ENCODE measurements at regions not wholly inside any gene's neighbourhood (a gene's known extent, or its start where the extent isn't known, plus 50 kb on each side); places are given as distances from the start of the nearest gene placed in this dataset.

DNA sequence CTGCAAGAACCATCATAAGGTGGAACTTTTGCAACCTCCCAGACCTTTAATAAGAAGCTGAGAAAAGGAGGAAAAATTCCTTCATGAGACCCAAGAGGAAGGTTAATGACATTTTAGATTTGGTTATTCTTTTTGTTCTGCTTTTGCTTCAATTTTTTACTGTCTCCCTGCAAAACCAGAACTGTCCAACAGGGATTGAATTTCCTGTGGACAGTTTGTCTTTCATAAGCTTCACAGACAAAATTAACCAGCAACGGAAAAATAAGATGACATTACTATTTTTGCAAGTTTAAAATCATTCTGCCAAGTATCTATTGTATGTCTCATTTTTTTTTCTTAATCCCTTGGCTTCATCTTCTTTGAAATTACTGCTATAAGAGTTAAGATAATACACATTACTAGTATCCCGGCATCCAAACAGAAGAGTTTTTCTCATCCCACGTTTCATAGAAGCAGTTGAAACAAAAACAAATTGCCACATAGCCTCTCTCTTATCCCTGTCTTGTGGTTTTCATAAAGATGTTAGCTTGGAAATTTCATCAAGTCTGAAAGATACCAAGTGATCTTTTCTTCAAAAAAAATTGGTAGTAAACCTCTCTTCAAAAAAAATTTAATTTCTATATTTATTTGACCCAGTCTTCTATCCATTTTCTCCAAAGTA lies 465.3 kb upstream of the PTBP2 start:
- Mint-ChIP-seq H3K27ac (no peak overlapping the region), H3K27me3 (ENCODE audit: low read depth) (no peaks in the 10 kb centered on the region), H3K9me3 (no peaks in the 10 kb centered on the region), H3K4me1 (ENCODE audit: low read depth) (no peaks in the 10 kb centered on the region), H3K36me3 (ENCODE audit: low read depth) (no peaks in the 10 kb centered on the region), H3K4me3 (no peak overlapping the region)
- no peak for DNase-seq (ENCODE audit: low spot score)

DNA sequence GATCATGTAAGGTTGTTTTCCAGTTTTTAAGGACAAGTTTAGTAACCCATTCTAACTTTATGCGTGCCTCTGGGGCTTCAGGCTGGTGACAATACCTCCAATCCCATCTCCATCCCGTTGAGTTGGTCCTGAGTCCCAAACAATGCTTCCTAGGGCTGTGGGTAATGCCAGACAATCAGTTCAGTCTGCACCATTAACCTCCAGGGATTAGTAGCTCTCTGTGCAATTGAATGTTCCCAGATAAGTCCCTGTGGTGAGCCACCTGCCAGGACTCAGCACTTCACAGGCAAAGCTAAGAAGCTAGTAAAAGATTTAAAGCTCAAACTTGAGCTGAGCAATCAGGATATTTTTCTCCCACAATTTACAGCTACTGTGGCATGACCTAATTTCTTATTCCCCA lies 462.2 kb upstream of the PTBP2 start:
- DNase-seq (ENCODE audit: low spot score): no peak
- H3K4me1 Mint-ChIP-seq (ENCODE audit: low read depth): no peaks in the 10 kb centered on the region
- no peak overlapping the region for H3K27ac Mint-ChIP-seq
- H3K4me3 Mint-ChIP-seq: no peak overlapping the region
- no peaks in the 10 kb centered on the region for H3K9me3 Mint-ChIP-seq
- no peaks in the 10 kb centered on the region for H3K27me3 Mint-ChIP-seq (ENCODE audit: low read depth)
- H3K36me3 Mint-ChIP-seq (ENCODE audit: low read depth): no peaks in the 10 kb centered on the region

DNA sequence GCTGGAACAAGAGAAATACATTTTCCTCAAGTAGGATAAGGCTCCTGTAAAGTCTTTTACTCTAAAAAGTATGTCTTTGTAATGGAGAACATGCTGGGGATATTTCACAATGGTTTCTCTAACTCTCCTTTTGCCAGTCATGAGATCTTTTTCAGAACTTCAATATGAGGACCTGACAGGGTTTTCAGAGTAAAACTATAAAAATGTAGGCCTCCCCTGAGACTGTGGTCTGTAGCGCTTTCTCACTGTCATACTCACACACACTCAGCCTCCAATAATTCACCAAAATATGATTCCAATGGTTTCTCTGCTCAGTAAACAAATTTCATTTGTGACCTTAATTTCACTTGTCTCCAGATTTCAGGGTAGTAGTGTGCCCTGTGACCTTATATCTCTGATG lies 440.1 kb upstream of the PTBP2 start:
- Mint-ChIP-seq H3K36me3 (ENCODE audit: low read depth) (no peaks in the 10 kb centered on the region), H3K9me3 (peaks cover 26% of the 10 kb centered on the region), H3K4me1 (ENCODE audit: low read depth) (no peaks in the 10 kb centered on the region), H3K4me3 (no peak overlapping the region), H3K27me3 (ENCODE audit: low read depth) (no peaks in the 10 kb centered on the region), H3K27ac (no peak overlapping the region)
- DNase-seq (ENCODE audit: low spot score): no peak

DNA sequence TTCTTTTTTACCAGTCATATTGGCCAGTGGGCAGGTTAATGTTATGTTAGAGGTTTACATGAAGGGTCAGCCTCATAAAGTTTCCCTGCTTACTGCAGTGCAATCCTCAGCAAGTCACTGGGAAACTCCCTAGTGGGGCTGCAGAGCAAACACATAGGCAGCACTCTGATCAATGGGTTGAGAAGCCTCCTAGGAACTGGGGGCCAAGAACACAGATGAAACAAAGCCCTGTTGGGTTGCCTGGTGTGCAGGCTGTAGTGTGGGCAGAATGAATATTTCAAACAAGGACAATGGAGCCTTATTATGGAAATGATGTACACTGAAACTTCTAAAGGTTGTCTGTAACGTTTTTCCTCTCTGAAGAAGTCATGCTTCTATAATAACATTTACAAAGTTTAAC lies 431.6 kb upstream of the PTBP2 start:
- Mint-ChIP-seq H3K9me3 (peaks cover 24% of the 10 kb centered on the region), H3K27ac (no peak overlapping the region), H3K36me3 (ENCODE audit: low read depth) (no peaks in the 10 kb centered on the region), H3K4me1 (ENCODE audit: low read depth) (no peaks in the 10 kb centered on the region), H3K27me3 (ENCODE audit: low read depth) (no peaks in the 10 kb centered on the region), H3K4me3 (no peak overlapping the region)
- DNase-seq (ENCODE audit: low spot score): no peak

DNA sequence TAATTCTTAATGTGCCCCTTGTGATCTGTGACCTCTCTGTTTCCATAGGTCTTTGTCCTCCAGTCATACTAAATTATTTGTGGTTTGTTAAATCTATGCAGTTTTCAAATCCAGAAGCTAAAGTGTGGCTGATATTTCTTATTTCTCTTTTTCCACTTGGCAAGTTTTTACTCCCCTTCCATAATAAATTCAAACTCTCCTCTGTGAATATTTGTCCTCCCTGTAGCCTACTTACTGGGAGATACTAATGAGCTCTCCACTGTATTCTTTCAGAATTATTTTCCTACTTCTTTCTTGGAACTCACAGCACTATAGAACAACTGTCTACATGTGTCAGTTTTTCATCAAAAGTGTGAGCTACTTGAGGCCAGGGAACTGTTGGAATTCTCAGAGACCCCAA lies 430.8 kb upstream of the PTBP2 start:
- H3K27ac Mint-ChIP-seq: no peak overlapping the region
- H3K36me3 Mint-ChIP-seq (ENCODE audit: low read depth): no peaks in the 10 kb centered on the region
- H3K4me3 Mint-ChIP-seq: no peak overlapping the region
- H3K27me3 Mint-ChIP-seq (ENCODE audit: low read depth): no peaks in the 10 kb centered on the region
- peaks cover 24% of the 10 kb centered on the region for H3K9me3 Mint-ChIP-seq
- no peak for DNase-seq (ENCODE audit: low spot score)
- no peaks in the 10 kb centered on the region for H3K4me1 Mint-ChIP-seq (ENCODE audit: low read depth)

DNA sequence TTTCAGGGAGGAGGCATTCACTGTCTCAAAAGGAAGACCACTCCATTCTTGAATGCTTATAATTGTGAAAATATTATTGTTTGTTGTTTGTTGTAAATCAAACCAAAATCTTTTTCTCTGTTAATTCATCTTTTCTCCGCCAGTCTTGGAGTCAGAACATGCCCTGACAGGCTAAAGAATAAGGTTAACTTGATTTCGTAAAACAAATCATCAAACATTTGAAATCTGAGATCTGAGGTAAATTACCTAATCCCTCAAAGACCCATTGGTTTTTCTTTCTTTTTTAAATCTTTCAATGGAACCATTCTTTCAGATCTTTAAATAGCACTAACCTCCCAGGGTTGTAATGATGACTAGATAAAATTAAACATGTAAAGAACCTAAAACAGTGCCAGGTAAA lies 430.1 kb upstream of the PTBP2 start:
- no peaks in the 10 kb centered on the region for H3K4me1 Mint-ChIP-seq (ENCODE audit: low read depth)
- H3K36me3 Mint-ChIP-seq (ENCODE audit: low read depth): no peaks in the 10 kb centered on the region
- H3K27me3 Mint-ChIP-seq (ENCODE audit: low read depth): no peaks in the 10 kb centered on the region
- no peak overlapping the region for H3K4me3 Mint-ChIP-seq
- DNase-seq (ENCODE audit: low spot score): no peak
- no peak overlapping the region for H3K27ac Mint-ChIP-seq
- peaks cover 20% of the 10 kb centered on the region for H3K9me3 Mint-ChIP-seq

DNA sequence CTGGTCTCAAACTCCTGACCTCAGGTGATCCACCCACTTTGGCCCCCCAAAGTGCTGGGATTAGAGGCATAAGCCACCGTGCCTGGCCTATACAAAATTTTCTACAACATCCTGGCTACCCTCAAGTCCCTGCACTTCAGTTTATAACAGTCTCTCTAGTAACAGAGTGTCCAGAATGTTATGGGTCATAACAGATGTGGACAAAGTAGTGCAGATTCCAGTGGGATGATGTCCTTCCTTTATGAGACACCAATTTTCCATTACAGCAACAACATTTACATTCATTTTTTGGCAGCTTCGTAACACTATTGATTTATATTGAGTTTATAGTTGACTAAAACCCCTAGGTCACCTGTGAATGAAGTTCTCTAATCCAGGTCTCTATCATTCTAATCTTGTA lies 429.4 kb upstream of the PTBP2 start:
- H3K9me3 Mint-ChIP-seq: peaks cover 14% of the 10 kb centered on the region
- no peak overlapping the region for H3K27ac Mint-ChIP-seq
- no peaks in the 10 kb centered on the region for H3K4me1 Mint-ChIP-seq (ENCODE audit: low read depth)
- H3K4me3 Mint-ChIP-seq: no peak overlapping the region
- DNase-seq (ENCODE audit: low spot score): no peak
- no peaks in the 10 kb centered on the region for H3K27me3 Mint-ChIP-seq (ENCODE audit: low read depth)
- no peaks in the 10 kb centered on the region for H3K36me3 Mint-ChIP-seq (ENCODE audit: low read depth)

DNA sequence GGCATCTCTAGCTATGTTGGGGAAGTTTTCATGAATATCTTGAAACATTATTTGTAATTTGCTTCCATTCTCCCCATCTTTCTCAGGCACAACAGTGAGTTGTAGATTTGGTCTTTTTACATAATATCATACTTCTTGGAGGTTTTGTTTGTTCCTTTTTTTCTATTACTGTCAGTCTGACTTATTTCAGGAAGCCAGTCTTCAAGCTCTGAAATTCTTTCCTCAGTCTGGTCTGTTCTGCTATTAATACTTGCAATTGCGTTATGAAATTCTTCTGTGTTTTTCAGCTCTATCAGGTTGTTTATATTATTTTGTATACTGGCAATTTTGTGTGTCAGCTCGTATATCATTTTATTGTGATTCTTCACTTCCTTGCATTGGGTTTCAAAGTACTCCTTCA lies 424.6 kb upstream of the PTBP2 start:
- no peaks in the 10 kb centered on the region for H3K9me3 Mint-ChIP-seq
- no peaks in the 10 kb centered on the region for H3K27me3 Mint-ChIP-seq (ENCODE audit: low read depth)
- DNase-seq (ENCODE audit: low spot score): no peak
- H3K27ac Mint-ChIP-seq: no peak overlapping the region
- no peak overlapping the region for H3K4me3 Mint-ChIP-seq
- H3K36me3 Mint-ChIP-seq (ENCODE audit: low read depth): no peaks in the 10 kb centered on the region
- no peaks in the 10 kb centered on the region for H3K4me1 Mint-ChIP-seq (ENCODE audit: low read depth)

DNA sequence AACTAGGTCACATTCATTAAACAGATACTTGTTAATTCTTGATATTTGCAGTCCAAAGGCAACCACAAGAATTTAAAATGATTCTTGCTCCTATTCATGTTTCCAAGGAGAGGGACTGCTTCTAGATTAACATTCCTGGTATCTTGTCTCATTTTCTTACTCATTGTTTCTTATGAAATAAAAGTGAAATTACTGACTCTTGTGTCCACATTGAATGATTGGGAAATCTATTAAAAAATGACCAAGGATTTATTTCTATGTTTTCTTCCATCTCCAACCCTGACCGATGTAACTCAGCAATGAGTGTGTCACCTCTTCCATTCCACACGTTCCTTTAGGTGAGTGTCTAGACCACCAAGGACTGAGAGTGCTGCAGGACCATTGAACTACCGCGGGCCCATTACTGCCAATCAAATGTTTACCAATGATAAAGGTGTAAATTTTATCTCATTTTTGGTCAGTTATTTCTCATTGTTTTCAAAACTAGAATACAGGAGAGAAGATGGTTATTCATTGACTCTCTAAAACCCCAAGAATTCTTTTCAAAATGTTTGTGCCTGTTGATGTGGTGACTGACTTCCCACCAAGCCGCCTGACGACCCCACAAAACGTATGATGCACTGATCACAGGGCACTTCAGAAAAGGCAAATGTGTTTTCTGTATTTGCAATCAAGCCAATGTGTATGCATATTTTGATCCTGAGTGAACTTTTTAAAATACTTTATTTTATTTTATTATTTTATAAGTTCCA lies 414.6 kb upstream of the PTBP2 start:
- Mint-ChIP-seq H3K27ac (no peak overlapping the region), H3K9me3 (no peaks in the 10 kb centered on the region), H3K36me3 (ENCODE audit: low read depth) (no peaks in the 10 kb centered on the region), H3K4me3 (no peak overlapping the region), H3K4me1 (ENCODE audit: low read depth) (no peaks in the 10 kb centered on the region), H3K27me3 (ENCODE audit: low read depth) (no peaks in the 10 kb centered on the region)
- DNase-seq (ENCODE audit: low spot score): no peak

DNA sequence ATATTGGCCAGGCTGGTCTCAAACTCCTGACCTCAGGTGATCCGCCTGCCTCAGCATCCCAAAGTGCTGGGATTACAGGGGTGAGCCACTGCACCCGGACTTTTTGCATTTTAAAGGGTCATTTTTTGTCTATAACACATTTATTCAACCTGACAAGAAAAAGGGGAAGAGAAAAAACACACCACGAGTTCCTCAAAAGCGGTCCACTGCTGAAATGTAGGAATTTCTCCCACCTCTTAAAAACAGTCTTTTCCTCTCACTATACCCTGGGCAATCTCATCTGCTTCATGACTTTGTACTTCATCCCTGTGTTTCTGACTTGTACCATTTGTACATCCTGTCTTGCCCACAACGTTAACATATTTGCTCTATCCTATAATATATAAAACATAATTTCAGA lies 413.3 kb upstream of the PTBP2 start:
- no peak overlapping the region for H3K4me3 Mint-ChIP-seq
- no peaks in the 10 kb centered on the region for H3K4me1 Mint-ChIP-seq (ENCODE audit: low read depth)

DNA sequence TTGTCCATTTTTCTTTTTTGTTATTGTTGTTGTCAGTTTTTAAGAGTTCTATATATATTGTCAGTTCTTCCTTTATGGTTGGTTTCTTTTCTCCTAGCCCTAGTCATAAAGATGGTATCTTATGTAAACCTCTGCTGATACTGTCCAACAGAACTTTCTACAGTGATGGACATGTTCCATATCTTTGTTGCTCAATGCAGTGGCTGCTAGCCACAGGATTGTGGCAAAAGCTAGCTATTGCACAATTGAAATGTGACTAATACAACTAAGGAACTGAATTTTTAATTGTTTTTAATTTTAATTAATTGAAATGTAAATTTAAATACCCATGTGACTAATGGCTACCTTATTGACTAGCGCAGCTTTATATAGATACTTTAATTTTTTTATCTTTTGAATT lies 411.8 kb upstream of the PTBP2 start:
- no peaks in the 10 kb centered on the region for H3K4me1 Mint-ChIP-seq (ENCODE audit: low read depth)
- no peak overlapping the region for H3K27ac Mint-ChIP-seq
- no peak overlapping the region for H3K4me3 Mint-ChIP-seq
- DNase-seq (ENCODE audit: low spot score): no peak
- H3K9me3 Mint-ChIP-seq: no peaks in the 10 kb centered on the region
- no peaks in the 10 kb centered on the region for H3K36me3 Mint-ChIP-seq (ENCODE audit: low read depth)
- H3K27me3 Mint-ChIP-seq (ENCODE audit: low read depth): no peaks in the 10 kb centered on the region

More for the DNA sequence above, 413.3 kb upstream of the PTBP2 start:
- Mint-ChIP-seq H3K27ac (no peak overlapping the region), H3K36me3 (ENCODE audit: low read depth) (no peaks in the 10 kb centered on the region), H3K27me3 (ENCODE audit: low read depth) (no peaks in the 10 kb centered on the region), H3K9me3 (no peaks in the 10 kb centered on the region)
- DNase-seq (ENCODE audit: low spot score): no peak

DNA sequence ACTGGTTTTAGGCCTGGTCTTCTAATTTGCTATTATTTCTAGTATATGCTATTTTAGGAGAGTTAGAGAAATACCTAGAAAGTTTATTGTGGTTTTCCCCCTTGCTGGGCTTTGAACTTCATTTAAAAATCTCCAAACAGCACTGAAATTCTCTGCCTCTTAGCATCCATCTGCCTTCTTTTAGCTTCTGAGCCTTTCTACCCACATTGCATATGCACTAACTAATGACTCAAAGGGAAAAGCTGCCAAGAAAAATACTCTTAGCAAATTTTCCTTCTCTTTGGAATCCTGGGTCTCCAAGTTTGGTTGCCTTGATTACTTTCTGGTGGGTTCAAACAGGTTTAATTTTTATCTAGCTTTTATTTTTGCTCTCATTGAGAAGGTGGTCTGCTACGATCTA lies 408.4 kb upstream of the PTBP2 start:
- no peak for DNase-seq (ENCODE audit: low spot score)
- Mint-ChIP-seq H3K27me3 (ENCODE audit: low read depth) (no peaks in the 10 kb centered on the region), H3K27ac (no peak overlapping the region), H3K36me3 (ENCODE audit: low read depth) (no peaks in the 10 kb centered on the region), H3K9me3 (no peaks in the 10 kb centered on the region), H3K4me3 (no peak overlapping the region), H3K4me1 (ENCODE audit: low read depth) (no peaks in the 10 kb centered on the region)

DNA sequence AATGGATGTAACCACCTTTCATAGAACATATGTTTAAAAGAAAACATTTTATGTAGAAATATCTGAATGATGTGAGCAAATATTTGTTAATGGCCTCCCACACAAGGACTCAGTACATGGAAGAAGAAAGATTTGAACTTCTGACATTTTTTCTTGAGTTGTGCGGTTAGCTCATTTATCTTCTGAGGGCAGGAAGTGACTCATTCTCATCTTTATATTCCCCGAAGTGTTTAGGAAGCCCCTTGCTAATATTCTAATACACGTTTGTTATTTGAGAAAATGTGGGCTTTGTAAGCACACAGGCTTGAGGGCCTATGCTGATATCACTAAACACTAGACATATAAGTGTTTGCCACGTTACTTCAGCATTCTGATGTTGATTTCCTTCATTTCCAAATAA lies 392.5 kb upstream of the PTBP2 start:
- H3K4me3 Mint-ChIP-seq: no peak overlapping the region
- H3K9me3 Mint-ChIP-seq: peaks cover 9% of the 10 kb centered on the region
- no peaks in the 10 kb centered on the region for H3K27me3 Mint-ChIP-seq (ENCODE audit: low read depth)
- no peak for DNase-seq (ENCODE audit: low spot score)
- H3K36me3 Mint-ChIP-seq (ENCODE audit: low read depth): no peaks in the 10 kb centered on the region
- H3K27ac Mint-ChIP-seq: no peak overlapping the region
- H3K4me1 Mint-ChIP-seq (ENCODE audit: low read depth): no peaks in the 10 kb centered on the region

DNA sequence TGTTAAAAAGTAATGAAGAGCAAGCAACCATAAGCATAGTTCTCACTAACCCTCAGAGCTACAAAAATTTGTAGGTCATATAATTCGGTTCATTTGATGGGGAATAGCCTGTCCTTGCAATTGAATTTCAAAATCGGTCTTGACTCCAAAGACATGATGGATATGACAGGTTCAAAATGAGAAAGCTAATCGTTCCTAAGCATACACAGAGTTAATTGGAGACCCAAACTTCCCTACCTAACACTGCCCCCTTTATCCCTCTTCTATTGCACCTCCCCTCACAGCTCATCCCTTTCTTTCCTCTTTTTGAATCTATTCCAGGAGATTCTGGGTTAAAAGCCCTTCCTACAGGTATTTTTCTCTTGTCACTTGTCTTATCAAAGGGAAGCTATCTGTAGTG lies 390.0 kb upstream of the PTBP2 start:
- no peak for DNase-seq (ENCODE audit: low spot score)
- Mint-ChIP-seq H3K27me3 (ENCODE audit: low read depth) (no peaks in the 10 kb centered on the region), H3K36me3 (ENCODE audit: low read depth) (no peaks in the 10 kb centered on the region), H3K27ac (no peak overlapping the region), H3K4me1 (ENCODE audit: low read depth) (no peaks in the 10 kb centered on the region), H3K4me3 (no peak overlapping the region), H3K9me3 (peaks cover 9% of the 10 kb centered on the region)
